ENCODE measurements at regions not wholly inside any gene's neighbourhood (a gene's known extent, or its start where the extent isn't known, plus 50 kb on each side); places are given as distances from the start of the nearest gene placed in this dataset.

GRCh38 chr3:23669541-23670255 lies 136.1 kb upstream of the UBE2E1 start:
- Histone ChIP-seq H3K27ac (replicated peaks) (no peak overlapping the region), H3K4me3 (replicated peaks; ENCODE audit: insufficient read depth, low read length) (no peak overlapping the region), H3K27me3 (ENCODE audit: insufficient read depth, poor library complexity, severe bottlenecking) (no peaks in the 10 kb centered on the region)
- TF ChIP-seq POLR2AphosphoS5 (IDR thresholded peaks at IDR 0.05; ENCODE audit: low read depth), result no peak
- no peak for TF ChIP-seq REST (IDR thresholded peaks at IDR 0.05; ENCODE audit: insufficient replicate concordance, low read depth)
- no peak for TF ChIP-seq GABPA (IDR thresholded peaks at IDR 0.05; ENCODE audit: low read depth)
- TF ChIP-seq SPI1 (IDR thresholded peaks at IDR 0.05; ENCODE audit: borderline replicate concordance, low read depth), result no peak
- TF ChIP-seq CTCF (IDR thresholded peaks at IDR 0.05; ENCODE audit: insufficient read depth, low read length), result no peak
- no peak for DNase-seq (ENCODE audit: low read depth in 1 of 2, low spot score in 1 of 2)

GRCh38 chr3:23671851-23672589 lies 133.7 kb upstream of the UBE2E1 start:
- TF ChIP-seq REST (IDR thresholded peaks at IDR 0.05; ENCODE audit: insufficient replicate concordance, low read depth), result no peak
- no peak for TF ChIP-seq POLR2AphosphoS5 (IDR thresholded peaks at IDR 0.05; ENCODE audit: low read depth)
- no peak for TF ChIP-seq GABPA (IDR thresholded peaks at IDR 0.05; ENCODE audit: low read depth)
- no peak for TF ChIP-seq SPI1 (IDR thresholded peaks at IDR 0.05; ENCODE audit: borderline replicate concordance, low read depth)
- TF ChIP-seq CTCF (IDR thresholded peaks at IDR 0.05; ENCODE audit: insufficient read depth, low read length), result no peak
- Histone ChIP-seq H3K4me3 (replicated peaks; ENCODE audit: insufficient read depth, low read length) (no peak overlapping the region), H3K27ac (replicated peaks) (no peak overlapping the region), H3K27me3 (ENCODE audit: insufficient read depth, poor library complexity, severe bottlenecking) (no peaks in the 10 kb centered on the region)
- DNase-seq (ENCODE audit: low read depth in 1 of 2, low spot score in 1 of 2), result no peak

GRCh38 chr3:23672628-23673027 lies 133.1 kb upstream of the UBE2E1 start:
- DNase-seq (ENCODE audit: low read depth in 1 of 2, low spot score in 1 of 2), result no peak
- H3K27ac ChIP-seq (replicated peaks), result no peak overlapping the region
- H3K27me3 ChIP-seq (ENCODE audit: insufficient read depth, poor library complexity, severe bottlenecking), result no peaks in the 10 kb centered on the region
- no peak overlapping the region for H3K4me3 ChIP-seq (replicated peaks; ENCODE audit: insufficient read depth, low read length)
- TF ChIP-seq CTCF (IDR thresholded peaks at IDR 0.05; ENCODE audit: insufficient read depth, low read length), result no peak
- TF ChIP-seq GABPA (IDR thresholded peaks at IDR 0.05; ENCODE audit: low read depth), result no peak
- no peak for TF ChIP-seq POLR2AphosphoS5 (IDR thresholded peaks at IDR 0.05; ENCODE audit: low read depth)
- TF ChIP-seq SPI1 (IDR thresholded peaks at IDR 0.05; ENCODE audit: borderline replicate concordance, low read depth), result no peak
- TF ChIP-seq REST (IDR thresholded peaks at IDR 0.05; ENCODE audit: insufficient replicate concordance, low read depth), result no peak
